ENCODE measurements at regions not wholly inside any gene's neighbourhood (a gene's known extent, or its start where the extent isn't known, plus 50 kb on each side); places are given as distances from the start of the nearest gene placed in this dataset.

DNA sequence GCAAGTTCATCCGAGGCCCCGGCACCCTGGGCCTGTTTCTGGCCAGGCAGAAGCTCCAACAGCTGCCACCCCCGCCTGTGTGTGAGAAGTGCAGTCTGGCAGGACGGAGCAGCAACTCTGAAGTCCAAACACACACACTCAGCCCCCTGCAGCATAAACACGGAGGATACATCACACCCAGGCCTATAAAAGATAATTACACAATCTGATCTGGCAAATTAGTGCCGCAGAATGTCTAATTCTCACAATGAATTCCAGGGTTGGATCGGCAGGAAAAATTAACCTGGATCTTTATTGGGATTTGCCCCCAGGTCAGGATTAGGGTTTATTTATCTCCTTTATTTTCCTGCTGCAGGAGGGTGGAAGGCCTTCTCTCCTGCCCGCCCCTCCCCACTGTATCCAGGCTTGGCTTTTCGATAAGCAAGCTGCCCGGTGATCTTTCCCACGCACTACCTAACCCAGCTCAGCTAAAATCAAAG lies 311.4 kb downstream of the SOX9 start:
- H3K4me3 ChIP-seq (replicated peaks; ENCODE audit: low read depth, low read length) = no peak overlapping the region
- TF ChIP-seq, protein P1, sequence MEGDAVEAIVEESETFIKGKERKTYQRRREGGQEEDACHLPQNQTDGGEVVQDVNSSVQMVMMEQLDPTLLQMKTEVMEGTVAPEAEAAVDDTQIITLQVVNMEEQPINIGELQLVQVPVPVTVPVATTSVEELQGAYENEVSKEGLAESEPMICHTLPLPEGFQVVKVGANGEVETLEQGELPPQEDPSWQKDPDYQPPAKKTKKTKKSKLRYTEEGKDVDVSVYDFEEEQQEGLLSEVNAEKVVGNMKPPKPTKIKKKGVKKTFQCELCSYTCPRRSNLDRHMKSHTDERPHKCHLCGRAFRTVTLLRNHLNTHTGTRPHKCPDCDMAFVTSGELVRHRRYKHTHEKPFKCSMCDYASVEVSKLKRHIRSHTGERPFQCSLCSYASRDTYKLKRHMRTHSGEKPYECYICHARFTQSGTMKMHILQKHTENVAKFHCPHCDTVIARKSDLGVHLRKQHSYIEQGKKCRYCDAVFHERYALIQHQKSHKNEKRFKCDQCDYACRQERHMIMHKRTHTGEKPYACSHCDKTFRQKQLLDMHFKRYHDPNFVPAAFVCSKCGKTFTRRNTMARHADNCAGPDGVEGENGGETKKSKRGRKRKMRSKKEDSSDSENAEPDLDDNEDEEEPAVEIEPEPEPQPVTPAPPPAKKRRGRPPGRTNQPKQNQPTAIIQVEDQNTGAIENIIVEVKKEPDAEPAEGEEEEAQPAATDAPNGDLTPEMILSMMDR (IDR thresholded peaks at IDR 0.05; ENCODE audit: low read depth, low read length, missing control alignments) = no peak
- no peak for DNase-seq (ENCODE audit: extremely low read depth, low read depth)

DNA sequence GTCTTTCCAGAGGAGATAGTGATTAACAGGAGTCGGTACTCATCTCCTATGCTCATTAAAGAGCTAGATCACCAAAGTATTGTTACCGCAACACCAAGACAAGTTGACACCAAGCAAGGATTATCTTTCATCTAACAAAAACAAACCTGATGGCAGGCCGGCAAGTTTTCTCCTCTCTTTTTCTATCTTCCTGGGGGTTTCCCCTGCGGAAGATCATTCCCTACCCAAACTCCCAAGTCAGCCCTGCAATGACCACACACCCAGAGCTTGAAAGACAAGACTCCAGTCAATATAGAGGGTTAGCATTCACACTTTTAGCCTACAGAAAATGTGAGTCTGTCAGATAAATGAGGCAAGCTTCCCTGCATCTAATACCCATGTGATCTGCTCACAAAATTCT lies 312.1 kb downstream of the SOX9 start:
- DNase-seq (ENCODE audit: extremely low read depth, low read depth) = no peak
- TF ChIP-seq, protein P1 (IDR thresholded peaks at IDR 0.05; ENCODE audit: low read depth, low read length, missing control alignments) = no peak
- H3K4me3 ChIP-seq (replicated peaks; ENCODE audit: low read depth, low read length) = no peak overlapping the region

DNA sequence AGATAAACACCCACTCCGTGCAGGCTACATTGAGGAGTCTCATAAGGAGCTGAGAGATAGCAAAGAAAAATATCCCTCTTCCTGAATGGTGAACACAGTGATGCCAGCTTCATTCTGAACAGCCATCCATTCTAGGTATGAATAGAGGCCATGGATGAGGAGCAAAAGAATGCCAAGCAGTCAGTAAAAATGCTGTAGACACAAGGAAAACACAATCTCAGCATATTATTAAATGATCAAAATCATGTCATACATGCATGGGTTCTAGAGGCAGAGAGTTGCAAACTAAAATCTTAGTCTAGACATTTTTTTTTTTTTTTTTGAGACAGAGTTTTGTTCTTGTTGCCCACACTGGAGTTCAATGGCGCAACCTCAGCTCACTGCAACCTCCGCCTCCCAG lies 313.0 kb downstream of the SOX9 start:
- no peak overlapping the region for H3K4me3 ChIP-seq (replicated peaks; ENCODE audit: low read depth, low read length)
- no peak for DNase-seq (ENCODE audit: extremely low read depth, low read depth)
- TF ChIP-seq, protein P1 (IDR thresholded peaks at IDR 0.05; ENCODE audit: low read depth, low read length, missing control alignments) = no peak

DNA sequence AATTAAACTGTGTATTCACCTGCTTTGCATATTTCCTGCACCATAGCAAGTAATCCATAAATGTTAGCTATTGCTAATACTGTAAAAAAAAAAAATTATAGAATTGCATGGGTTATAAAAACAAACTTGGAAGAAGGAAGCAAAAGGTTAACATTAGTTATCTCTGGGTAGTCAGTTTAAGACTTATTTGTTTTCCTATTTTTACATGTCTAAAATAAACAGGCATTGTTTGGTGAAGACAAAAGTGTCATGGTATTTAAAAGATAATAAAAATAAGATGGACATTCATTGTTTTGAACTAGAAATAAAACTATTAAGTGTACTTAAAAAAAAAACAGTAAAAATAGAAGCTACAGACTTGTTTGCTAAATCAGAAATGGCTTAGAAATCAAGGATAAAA lies 313.8 kb downstream of the SOX9 start:
- DNase-seq (ENCODE audit: extremely low read depth, low read depth) = no peak
- no peak overlapping the region for H3K4me3 ChIP-seq (replicated peaks; ENCODE audit: low read depth, low read length)
- TF ChIP-seq, protein P1 (IDR thresholded peaks at IDR 0.05; ENCODE audit: low read depth, low read length, missing control alignments) = no peak

DNA sequence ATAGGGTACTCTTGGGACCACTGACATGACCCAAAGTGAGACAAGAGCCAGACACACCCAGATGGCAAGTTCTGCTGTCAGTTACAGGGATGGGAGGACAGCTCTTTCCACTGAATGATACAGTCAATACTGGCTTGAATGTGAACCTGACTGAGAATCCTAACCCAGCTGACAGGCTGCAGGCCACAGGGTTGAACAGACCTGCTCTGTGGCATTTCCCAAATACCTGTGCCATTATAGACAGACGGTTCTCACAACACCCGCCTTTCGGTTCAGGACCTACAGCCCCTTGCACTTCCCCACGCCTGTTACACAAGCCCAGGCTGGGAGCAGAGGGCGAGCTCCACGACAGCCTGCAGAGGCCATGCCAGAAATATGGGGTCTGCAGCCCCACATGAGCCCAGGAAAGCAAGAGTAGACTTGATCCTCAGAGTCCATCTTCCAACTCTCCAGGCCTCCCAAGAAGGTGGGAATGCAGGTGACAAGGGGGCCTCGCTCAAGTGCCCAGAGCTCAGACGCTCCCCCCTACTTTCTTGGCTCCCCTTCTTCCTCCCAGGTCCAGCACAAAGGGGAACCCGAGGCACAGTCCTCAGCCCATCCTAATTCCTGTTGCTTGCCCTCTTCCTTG lies 314.3 kb downstream of the SOX9 start:
- H3K4me3 ChIP-seq (replicated peaks; ENCODE audit: low read depth, low read length) = no peak overlapping the region
- TF ChIP-seq, protein P1 (IDR thresholded peaks at IDR 0.05; ENCODE audit: low read depth, low read length, missing control alignments) = no peak
- no peak for DNase-seq (ENCODE audit: extremely low read depth, low read depth)

DNA sequence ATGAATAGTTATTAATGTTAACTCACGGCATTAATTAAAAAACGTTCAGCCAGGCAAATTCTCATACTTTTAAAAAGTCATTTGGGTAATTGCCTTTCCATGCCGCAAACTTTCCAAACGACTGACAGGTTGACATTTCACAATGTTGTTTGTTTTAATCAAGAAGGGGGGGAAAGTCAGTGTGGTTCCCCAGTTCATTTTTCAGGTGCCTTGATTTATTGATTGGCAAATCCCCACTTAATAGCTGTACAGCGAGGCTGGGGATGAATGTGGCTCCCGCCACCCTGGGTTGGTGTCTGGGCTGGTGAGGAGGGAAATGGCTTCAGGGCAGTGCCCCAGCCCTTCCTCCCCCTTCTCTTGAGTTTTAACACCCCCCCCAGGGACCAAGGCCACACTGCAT lies 318.0 kb downstream of the SOX9 start:
- TF ChIP-seq, protein P1 (IDR thresholded peaks at IDR 0.05; ENCODE audit: low read depth, low read length, missing control alignments) = no peak
- H3K4me3 ChIP-seq (replicated peaks; ENCODE audit: low read depth, low read length) = no peak overlapping the region
- DNase-seq (ENCODE audit: extremely low read depth, low read depth) = no peak

Measured in HFF-Myc (cell line).